HepG2 (cell line): ENCODE measurements at regions not wholly inside any gene's neighbourhood (a gene's known extent, or its start where the extent isn't known, plus 50 kb on each side); places are given as distances from the start of the nearest gene placed in this dataset.

Source experiments
- ATAC-seq: fragments of 200-7000 bp; cut with Tn5 transposase; 3 replicates; pipeline ENCODE4 v1.9.1; 2020; ENCODE audit warnings: mild to moderate bottlenecking, moderate library complexity
- BruUV-seq: library from RNA; stranded (reverse); fragments of 400-500 nt; replicated peaks from 2 replicates; lab custom pipeline; 2021; lab: Mats Ljungman, UMichigan
- CTCF ChIA-PET: fragments of 300-600 bp; formaldehyde crosslinking; extraction: SDS; loops from one replicate; lab custom pipeline; 2021; ENCODE audit warnings: low total read pairs, inconsistent platforms, low intra/inter-chr PET ratio; lab: Yijun Ruan, JAX
- POLR2A ChIA-PET: fragments of 350-600 bp; sonication (Branson Sonifier 250); formaldehyde crosslinking; loops from one replicate; lab custom pipeline; 2020; ENCODE audit warnings: antibody characterized with exemption, inconsistent platforms; lab: Yijun Ruan, JAX
- DNase-seq: peaks from one replicate; pipeline ENCODE4 v3.0.0-alpha.2; 2015; ENCODE audit warnings: low spot score
- FAIRE-seq: peaks from 3 replicates; lab custom pipeline; 2011; peaks lifted over from hg19 to GRCh38; lab: Jason Lieb, UNC
- H2AFZ ChIP-seq: one replicate; pipeline ENCODE4 v1.6.1; 2011; ENCODE audit warnings: low read length, inconsistent platforms
- H3K27ac ChIP-seq: fragments of 300-600 bp; 3 replicates; pipeline ENCODE4 v1.8.0; 2011; ENCODE audit warnings: mixed run types, mild to moderate bottlenecking, mixed read lengths, low read length, inconsistent platforms; ENCODE audit not compliant: insufficient read depth; ENCODE audit errors: extremely low read length
- H3K27me3 ChIP-seq, 2 experiments: fragments of 200-600 bp in 1 of 2; 2 replicates in 1 of 2; 3 replicates in 1 of 2; pipeline versions ENCODE4 v1.6.0 to v1.8.0; 2011; ENCODE audit warnings: low read length in 2 of 2, mild to moderate bottlenecking in 2 of 2, moderate library complexity in 2 of 2, inconsistent platforms in 1 of 2; ENCODE audit not compliant: insufficient read depth in 2 of 2, control insufficient read depth in 1 of 2
- H3K36me3 ChIP-seq, 2 experiments: fragments of 200-600 bp in 1 of 2; replicated peaks in 1 of 2; 2 replicates in 1 of 2; 3 replicates in 1 of 2; pipeline versions ENCODE4 v1.5.1 to v1.8.0; 2011; ENCODE audit warnings: low read length in 2 of 2, inconsistent platforms in 1 of 2; ENCODE audit not compliant: insufficient read depth in 2 of 2, control insufficient read depth in 1 of 2
- H3K4me1 ChIP-seq: 2 replicates; pipeline ENCODE4 v1.5.1; 2012; ENCODE audit warnings: low read length, inconsistent platforms; ENCODE audit not compliant: insufficient read depth
- H3K4me2 ChIP-seq: 2 replicates; pipeline ENCODE4 v1.6.0; 2011; ENCODE audit warnings: low read depth, low read length, inconsistent platforms
- H3K4me3 ChIP-seq, 3 experiments: fragments of 200-600 bp in 1 of 3; sonication (generic), shearing (Covaris generic) in 1 of 3; replicated peaks in 1 of 3; 2 replicates each; pipeline ENCODE4 v1.5.1; 2011 to 2016; ENCODE audit warnings: low read length in 3 of 3, inconsistent platforms in 2 of 3, low read depth in 2 of 3, mild to moderate bottlenecking in 2 of 3, control low read depth in 1 of 3, mixed read lengths in 1 of 3; ENCODE audit not compliant: insufficient read depth in 1 of 3
- H3K79me2 ChIP-seq: one replicate; pipeline ENCODE4 v1.6.1; 2011; ENCODE audit warnings: low read length, inconsistent platforms; ENCODE audit not compliant: insufficient read depth
- H3K9ac ChIP-seq: 2 replicates; pipeline ENCODE4 v1.6.0; 2011; ENCODE audit warnings: mild to moderate bottlenecking, low read depth, low read length, inconsistent platforms; ENCODE audit not compliant: insufficient read depth
- H3K9me3 ChIP-seq: 2 replicates; pipeline ENCODE4 v1.5.1; 2012; ENCODE audit warnings: mild to moderate bottlenecking, low read length
- H4K20me1 ChIP-seq: 2 replicates; pipeline ENCODE4 v1.6.0; 2011; ENCODE audit warnings: inconsistent platforms, mild to moderate bottlenecking, low read length, moderate library complexity; ENCODE audit not compliant: insufficient read depth
- ATF5 ChIP-seq: sonication (generic); formaldehyde crosslinking; IDR thresholded peaks from 2 replicates; pipeline ENCODE4 v1.4.0; 2020; ENCODE audit warnings: mild to moderate bottlenecking, low read depth, missing genetic modification reagents
- BORCS8-MEF2B ChIP-seq: sonication (generic); formaldehyde crosslinking; IDR thresholded peaks from 2 replicates; pipeline ENCODE4 v1.8.0; 2022; ENCODE audit warnings: mild to moderate bottlenecking, missing genetic modification reagents
- GFI1 ChIP-seq: sonication (generic); formaldehyde crosslinking; IDR thresholded peaks from 2 replicates; pipeline ENCODE4 v1.5.0; 2020; ENCODE audit warnings: missing genetic modification reagents, mild to moderate bottlenecking, borderline replicate concordance
- HNF4G ChIP-seq, 2 experiments: sonication (generic) in 1 of 2; formaldehyde crosslinking in 1 of 2; IDR thresholded peaks; 2 replicates each; pipeline versions ENCODE4 v1.4.0 to v1.6.1; 2011 to 2020; ENCODE audit warnings: borderline replicate concordance in 2 of 2, low read depth in 2 of 2, mild to moderate bottlenecking in 2 of 2, low read length in 1 of 2, missing genetic modification reagents in 1 of 2, moderate library complexity in 1 of 2
- JARID2 ChIP-seq: sonication (generic); formaldehyde crosslinking; IDR thresholded peaks from 2 replicates; pipeline ENCODE4 v1.8.1; 2023; ENCODE audit warnings: missing genetic modification reagents, inconsistent platforms; ENCODE audit not compliant: insufficient replicate concordance
- MLLT10 ChIP-seq: sonication (generic); formaldehyde crosslinking; IDR thresholded peaks from 2 replicates; pipeline ENCODE4 v1.4.0; 2020; ENCODE audit warnings: missing genetic modification reagents
- PAXIP1 ChIP-seq: sonication (generic); formaldehyde crosslinking; conservative IDR thresholded peaks from 2 replicates; pipeline ENCODE4 v1.4.0; 2020; ENCODE audit warnings: mild to moderate bottlenecking, missing genetic modification reagents, moderate library complexity
- REPIN1 ChIP-seq: sonication (generic); formaldehyde crosslinking; IDR thresholded peaks from 2 replicates; pipeline ENCODE4 v1.8.0; 2022; ENCODE audit warnings: missing genetic modification reagents, low read depth, mild to moderate bottlenecking, borderline replicate concordance
- SOX5 ChIP-seq: IDR thresholded peaks from 2 replicates; pipeline ENCODE4 v1.6.1; 2016; ENCODE audit warnings: borderline replicate concordance
- ZBTB2 ChIP-seq: sonication (generic); formaldehyde crosslinking; IDR thresholded peaks from 2 replicates; pipeline ENCODE4 v1.8.0; 2022; ENCODE audit warnings: low read depth, missing genetic modification reagents
- ZNF501 ChIP-seq: sonication (generic); formaldehyde crosslinking; IDR thresholded peaks from 2 replicates; pipeline ENCODE4 v1.5.1; 2020; ENCODE audit warnings: mild to moderate bottlenecking, moderate library complexity, missing genetic modification reagents
- ZNF543 ChIP-seq: sonication (generic); formaldehyde crosslinking; IDR thresholded peaks from 2 replicates; pipeline ENCODE4 v1.4.0; 2020; ENCODE audit warnings: mild to moderate bottlenecking, missing genetic modification reagents
- ZNF616 ChIP-seq: sonication (generic); formaldehyde crosslinking; IDR thresholded peaks from 2 replicates; pipeline ENCODE4 v1.5.0; 2020; ENCODE audit warnings: low read depth, mild to moderate bottlenecking, missing genetic modification reagents
- ZNF841 ChIP-seq: sonication (generic); formaldehyde crosslinking; IDR thresholded peaks from 2 replicates; pipeline ENCODE4 v1.8.1; 2023; ENCODE audit warnings: missing genetic modification reagents, borderline replicate concordance
- ZSCAN30 ChIP-seq: sonication (generic); formaldehyde crosslinking; IDR thresholded peaks from 2 replicates; pipeline ENCODE4 v1.5.0; 2020; ENCODE audit warnings: mild to moderate bottlenecking, missing genetic modification reagents
- ZSCAN31 ChIP-seq: sonication (generic); formaldehyde crosslinking; IDR thresholded peaks from 2 replicates; pipeline ENCODE4 v1.5.0; 2020; ENCODE audit warnings: low read depth, mild to moderate bottlenecking, missing genetic modification reagents
- WGBS: methylation state at CpG from one replicate; pipeline ENCODE4 v1.1.6; 2017; ENCODE audit warnings: low lambda C conversion rate; 5-methylcytosine and 5-hydroxymethylcytosine counted together
- in situ Hi-C: cut with HindIII; loops from 2 replicates; pipeline ENCODE4 v1.10.0; 2017; ENCODE audit warnings: low pct_unique_long_range_greater_than_20kb; ENCODE audit not compliant: extremely low pct_ligation_motif_present
- intact Hi-C: fragments of 100-400 bp; cut with micrococcal nuclease; formaldehyde crosslinking; loops from one replicate; pipeline ENCODE4 v1.10.0; 2022; ENCODE audit not compliant: unreplicated experiment

GRCh38 chr9:89806371-89807100 lies 201.7 kb downstream of the GADD45G start:
- Histone ChIP-seq H3K79me2 (no peaks in the 10 kb centered on the region), H4K20me1 (no peaks in the 10 kb centered on the region), H3K27ac (no peak overlapping the region), H3K27me3 (no peaks in the 10 kb centered on the region), H2AFZ (no peak overlapping the region), H3K4me2 (no peak overlapping the region), H3K9ac (no peak overlapping the region), H3K9me3 (no peaks in the 10 kb centered on the region), H3K36me3 (no peaks in the 10 kb centered on the region), H3K4me3 (no peak overlapping the region), H3K4me1 (no peaks in the 10 kb centered on the region)
- intact Hi-C loops (no loop called here), in situ Hi-C loops (no loop called here)
- no peak for FAIRE-seq
- POLR2A ChIA-PET, result no interaction called here
- WGBS, result 6% methylated on average over 2 of the region's 4 CpGs
- CTCF ChIA-PET, result no interaction called here
- no peak for DNase-seq
- no peak for ATAC-seq
- no TSS peak for BruUV-seq
- TF ChIP-seq HNF4G (IDR thresholded peaks at IDR 0.05; ENCODE audit: borderline replicate concordance, low read depth, low read length) (no peak), HNF4G (CRISPR knock-in tag; IDR thresholded peaks at IDR 0.05; ENCODE audit: borderline replicate concordance, low read depth) (no peak), ZNF501 (CRISPR knock-in tag) (no peak), ZSCAN31 (no peak), ZNF841 (no peak), ZNF543 (CRISPR knock-in tag) (no peak), GFI1 (CRISPR knock-in tag) (no peak), BORCS8-MEF2B (no peak), PAXIP1 (CRISPR knock-in tag) (no peak), ZSCAN30 (CRISPR knock-in tag) (no peak), ATF5 (CRISPR knock-in tag) (no peak), SOX5 (no peak), REPIN1 (no peak), MLLT10 (CRISPR knock-in tag) (no peak), JARID2 (CRISPR knock-in tag) (no peak), ZBTB2 (CRISPR knock-in tag) (no peak), ZNF616 (CRISPR knock-in tag) (no peak)
